Neutrophil (primary cell): ENCODE measurements at regions not wholly inside any gene's neighbourhood (a gene's known extent, or its start where the extent isn't known, plus 50 kb on each side); places are given as distances from the start of the nearest gene placed in this dataset.

Experiments used
- H3K27ac ChIP-seq: fragments of 200-600 bp; sonication (generic); 2 replicates; pipeline ENCODE4 v1.5.1; 2016; ENCODE audit warnings: mild to moderate bottlenecking, moderate library complexity
- H3K27me3 ChIP-seq: fragments of 200-600 bp; sonication (generic); 2 replicates; pipeline ENCODE4 v1.6.0; 2016; ENCODE audit warnings: mild to moderate bottlenecking
- H3K36me3 ChIP-seq: fragments of 200-600 bp; sonication (generic); 2 replicates; pipeline ENCODE4 v1.5.1; 2017
- H3K4me1 ChIP-seq, 2 experiments: fragments of 200-600 bp in 1 of 2; sonication (generic) in 1 of 2; 1 replicate in 1 of 2; 2 replicates in 1 of 2; pipeline versions ENCODE4 v1.5.1 to v1.6.1; 2013 to 2016; ENCODE audit warnings: low read depth in 1 of 2, low read length in 1 of 2, mild to moderate bottlenecking in 1 of 2, moderate library complexity in 1 of 2; ENCODE audit not compliant: control insufficient read depth in 1 of 2, insufficient read depth in 1 of 2
- H3K4me3 ChIP-seq, 2 experiments: fragments of 200-600 bp in 1 of 2; sonication (generic) in 1 of 2; 1 replicate in 1 of 2; 2 replicates in 1 of 2; pipeline ENCODE4 v1.5.1; 2013 to 2016; ENCODE audit warnings: low read depth in 1 of 2, low read length in 1 of 2, mild to moderate bottlenecking in 1 of 2, moderate library complexity in 1 of 2
- H3K9me3 ChIP-seq: fragments of 200-600 bp; sonication (generic); 2 replicates; pipeline ENCODE4 v1.5.1; 2016
- TF ChIP-seq, protein P1 (sequence below): fragments of 200-600 bp; sonication (generic); IDR thresholded peaks from 2 replicates; pipeline ENCODE4 v1.5.1; 2016; ENCODE audit warnings: antibody characterized with exemption

DNA sequence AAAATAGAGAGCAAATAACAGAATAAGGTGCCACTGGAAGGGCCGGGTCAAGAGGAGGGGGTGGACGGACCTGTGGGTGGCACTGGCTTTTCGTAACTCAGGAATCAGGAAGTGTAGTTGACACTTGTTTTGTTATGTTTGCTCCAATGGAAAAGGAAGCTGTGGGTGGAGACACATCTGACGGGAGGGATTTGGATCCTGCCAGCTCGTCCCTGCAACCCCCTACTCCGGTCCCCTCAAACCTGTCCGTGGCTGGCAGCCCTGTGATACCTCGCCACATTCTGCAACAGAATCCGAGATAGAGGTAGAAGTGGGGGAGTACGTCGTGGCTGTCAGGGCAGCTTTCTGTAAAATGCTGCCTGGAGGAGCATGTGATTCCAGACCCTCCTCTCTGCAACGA, 104.2 kb upstream of the IER5L start:
- H3K9me3 ChIP-seq: no peaks in the 10 kb centered on the region
- peak overlapping the region; percentile 75 for H3K4me3 ChIP-seq
- H3K36me3 ChIP-seq: peaks cover 32% of the 10 kb centered on the region
- no peaks in the 10 kb centered on the region for H3K27me3 ChIP-seq
- TF ChIP-seq, protein P1, sequence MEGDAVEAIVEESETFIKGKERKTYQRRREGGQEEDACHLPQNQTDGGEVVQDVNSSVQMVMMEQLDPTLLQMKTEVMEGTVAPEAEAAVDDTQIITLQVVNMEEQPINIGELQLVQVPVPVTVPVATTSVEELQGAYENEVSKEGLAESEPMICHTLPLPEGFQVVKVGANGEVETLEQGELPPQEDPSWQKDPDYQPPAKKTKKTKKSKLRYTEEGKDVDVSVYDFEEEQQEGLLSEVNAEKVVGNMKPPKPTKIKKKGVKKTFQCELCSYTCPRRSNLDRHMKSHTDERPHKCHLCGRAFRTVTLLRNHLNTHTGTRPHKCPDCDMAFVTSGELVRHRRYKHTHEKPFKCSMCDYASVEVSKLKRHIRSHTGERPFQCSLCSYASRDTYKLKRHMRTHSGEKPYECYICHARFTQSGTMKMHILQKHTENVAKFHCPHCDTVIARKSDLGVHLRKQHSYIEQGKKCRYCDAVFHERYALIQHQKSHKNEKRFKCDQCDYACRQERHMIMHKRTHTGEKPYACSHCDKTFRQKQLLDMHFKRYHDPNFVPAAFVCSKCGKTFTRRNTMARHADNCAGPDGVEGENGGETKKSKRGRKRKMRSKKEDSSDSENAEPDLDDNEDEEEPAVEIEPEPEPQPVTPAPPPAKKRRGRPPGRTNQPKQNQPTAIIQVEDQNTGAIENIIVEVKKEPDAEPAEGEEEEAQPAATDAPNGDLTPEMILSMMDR: no peak
- H3K4me1 ChIP-seq: peaks cover 26 to 28% of the 10 kb centered on the region in 2 experiments
- peak overlapping the region; percentile 76 for H3K27ac ChIP-seq

DNA sequence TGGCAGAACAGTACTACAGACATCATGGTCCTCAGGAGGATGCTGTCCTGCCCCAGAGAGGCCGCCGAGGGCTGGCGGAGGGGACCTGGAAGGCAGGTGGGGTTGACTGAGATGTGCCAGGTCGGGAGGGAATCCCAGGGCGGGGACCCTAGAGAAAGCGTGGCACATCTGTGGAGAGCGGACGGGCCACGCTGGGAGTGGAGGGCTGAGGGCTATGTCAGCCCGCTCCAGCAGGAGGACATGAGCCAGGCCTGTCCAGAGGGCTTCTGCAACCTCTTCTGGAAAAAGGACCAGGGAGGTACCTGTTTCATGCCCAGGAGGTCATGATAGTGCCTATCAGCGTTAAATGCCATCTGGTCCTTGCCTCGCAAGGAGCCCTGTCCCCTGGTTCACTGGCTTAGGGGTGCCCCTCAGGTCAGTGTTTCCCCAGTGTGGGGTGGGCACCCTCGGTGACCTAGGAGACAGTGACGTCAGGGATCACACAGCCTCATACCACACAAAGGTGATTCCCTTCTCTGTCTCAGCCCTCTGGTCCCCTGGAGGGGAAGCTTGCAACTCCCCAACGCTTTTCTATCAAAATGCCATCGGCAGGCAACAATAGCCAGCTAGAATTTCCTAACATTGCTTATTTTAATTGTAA, 103.6 kb upstream of the IER5L start:
- H3K36me3 ChIP-seq: peaks cover 27% of the 10 kb centered on the region
- peak overlapping the region; percentile 75 for H3K4me3 ChIP-seq
- TF ChIP-seq, protein P1: no peak
- H3K9me3 ChIP-seq: no peaks in the 10 kb centered on the region
- H3K4me1 ChIP-seq: peaks cover 26 to 28% of the 10 kb centered on the region in 2 experiments
- peak overlapping the region; percentile 76 for H3K27ac ChIP-seq
- H3K27me3 ChIP-seq: peaks cover 4% of the 10 kb centered on the region

DNA sequence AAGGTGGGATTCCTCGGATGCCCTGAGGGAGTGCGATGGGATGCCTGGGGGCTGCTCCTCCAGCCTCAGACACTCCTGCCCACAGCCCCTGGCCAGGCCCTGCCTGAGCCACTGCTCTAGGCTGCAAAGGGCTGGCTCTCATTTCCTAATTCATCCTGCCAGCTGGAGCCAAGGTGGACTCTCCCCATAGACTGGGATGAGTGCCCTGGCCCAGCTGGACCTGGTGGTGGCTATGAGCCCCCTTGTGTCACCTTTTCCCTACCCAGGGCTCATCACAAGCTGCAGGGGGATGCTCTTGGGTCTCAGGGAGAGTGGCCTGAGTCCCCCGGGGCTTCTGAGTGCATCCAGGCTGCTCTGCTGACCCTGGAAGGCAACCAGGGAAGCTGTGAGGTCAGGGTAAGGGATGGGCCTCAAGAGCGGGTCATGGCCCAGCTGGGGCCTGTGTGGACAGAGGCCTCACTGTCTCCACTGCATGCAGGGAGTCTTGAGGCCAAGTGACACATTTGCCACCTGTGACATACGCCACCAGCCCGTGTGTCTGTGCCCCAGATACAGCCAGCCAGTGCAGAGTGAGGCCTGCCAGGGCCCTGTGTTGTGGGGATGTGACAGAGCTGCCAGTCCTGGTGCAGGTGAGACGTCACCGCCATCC, 102.7 kb upstream of the IER5L start:
- no peak overlapping the region for H3K4me3 ChIP-seq
- H3K9me3 ChIP-seq: no peaks in the 10 kb centered on the region
- peak overlapping the region; percentile 76 for H3K27ac ChIP-seq
- TF ChIP-seq, protein P1: no peak
- peaks cover 26 to 28% of the 10 kb centered on the region in 2 experiments for H3K4me1 ChIP-seq
- H3K36me3 ChIP-seq: peaks cover 19% of the 10 kb centered on the region
- peaks cover 13% of the 10 kb centered on the region for H3K27me3 ChIP-seq

DNA sequence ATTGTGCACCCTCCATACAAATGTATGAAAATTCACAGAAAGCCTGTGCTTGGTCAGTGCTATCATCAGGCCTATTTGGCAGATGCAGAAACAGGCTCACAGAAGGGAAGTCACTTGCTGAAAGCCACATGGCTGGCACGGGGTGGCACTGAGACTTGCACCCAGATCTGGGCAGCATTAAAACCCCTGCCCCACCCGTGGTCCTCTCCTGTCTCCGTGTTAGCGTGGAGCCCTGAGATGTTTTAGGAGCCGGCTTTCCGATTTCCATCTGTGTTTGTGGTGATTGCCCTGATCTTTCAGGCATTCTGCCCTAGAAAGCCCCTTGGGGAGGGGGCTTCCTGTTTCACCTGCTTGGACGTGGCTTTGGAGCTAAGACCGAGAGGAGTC, 102.2 kb upstream of the IER5L start:
- H3K27me3 ChIP-seq: peaks cover 18% of the 10 kb centered on the region
- no peak overlapping the region for H3K27ac ChIP-seq
- peaks cover 26 to 28% of the 10 kb centered on the region in 2 experiments for H3K4me1 ChIP-seq
- H3K4me3 ChIP-seq: no peak overlapping the region
- TF ChIP-seq, protein P1: no peak
- no peaks in the 10 kb centered on the region for H3K9me3 ChIP-seq
- peaks cover 13% of the 10 kb centered on the region for H3K36me3 ChIP-seq

DNA sequence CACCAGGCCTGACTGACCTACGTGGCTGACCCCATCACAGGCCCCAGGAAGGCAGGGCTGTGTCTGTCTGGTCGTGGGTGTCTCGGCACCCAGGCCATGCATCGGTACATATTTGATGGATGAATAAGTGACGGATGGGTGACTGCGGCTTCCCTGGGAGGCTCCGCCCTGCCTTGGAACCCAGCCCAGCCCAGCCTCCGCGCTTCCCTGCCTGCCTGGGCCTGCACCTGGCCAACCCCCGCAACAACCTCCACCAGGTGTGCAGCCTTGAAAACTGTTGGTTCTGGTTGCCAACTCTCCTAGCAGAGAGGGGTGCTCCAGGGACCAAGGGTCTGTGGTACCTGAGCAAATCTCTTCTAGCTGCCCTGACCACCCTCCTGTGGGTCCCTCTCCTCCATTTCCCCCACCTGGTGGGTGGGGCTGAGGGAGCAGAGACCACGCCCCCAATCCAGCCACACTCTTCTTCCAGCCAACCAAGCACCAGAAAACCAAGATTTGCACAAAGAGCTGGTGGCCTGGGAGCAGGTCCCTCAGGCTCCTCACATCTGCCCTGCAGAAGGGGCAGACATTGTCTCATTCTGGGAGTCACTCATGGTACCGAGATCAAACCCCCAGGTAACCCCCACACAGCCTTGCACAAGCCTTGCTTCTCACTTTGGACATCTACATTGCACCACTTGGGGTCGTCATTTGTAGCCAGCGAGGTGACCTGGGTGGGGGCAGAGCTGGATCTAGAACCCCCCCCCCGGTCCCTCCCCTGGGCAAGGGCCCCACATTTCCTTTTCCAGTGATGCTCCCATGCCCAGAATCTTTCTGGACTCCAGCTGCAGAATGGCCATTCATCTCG, 100.6 kb upstream of the IER5L start:
- Histone ChIP-seq H3K27ac (no peak overlapping the region), H3K36me3 (no peaks in the 10 kb centered on the region), H3K4me1 (peaks cover 21% of the 10 kb centered on the region in 2 experiments), H3K27me3 (peaks cover 24% of the 10 kb centered on the region), H3K4me3 (no peak overlapping the region), H3K9me3 (no peaks in the 10 kb centered on the region)
- TF ChIP-seq, protein P1: no peak
